ENCODE measurements at regions not wholly inside any gene's neighbourhood (a gene's known extent, or its start where the extent isn't known, plus 50 kb on each side); places are given as distances from the start of the nearest gene placed in this dataset.
"Not testable (repeated sequence)": the region's sequence is repeated elsewhere in the genome, so short reads cannot be mapped to it uniquely, and the experiment has no call there.

- DNase-seq: no peak
Observed at GRCh38 chr13:44778761-44779484, 202.8 kb upstream of the TSC22D1 start.

GRCh38 chr13:44775290-44775689 lies 199.2 kb upstream of the TSC22D1 start:
- DNase-seq: not testable (repeated sequence)

GRCh38 chr13:44770951-44771350 lies 194.8 kb upstream of the TSC22D1 start:
- DNase-seq: no peak

GRCh38 chr13:44769686-44770085 lies 193.6 kb upstream of the TSC22D1 start:
- DNase-seq: no peak

- peak; percentile 43 for DNase-seq
Observed at GRCh38 chr13:44768775-44769581, 192.8 kb upstream of the TSC22D1 start.

- DNase-seq: peak; percentile 67
Observed at GRCh38 chr13:44768239-44768638, 192.1 kb upstream of the TSC22D1 start.

- DNase-seq: no peak
Observed at GRCh38 chr13:44765001-44765471, 188.9 kb upstream of the TSC22D1 start.

GRCh38 chr13:44764302-44764692 lies 188.2 kb upstream of the TSC22D1 start:
- DNase-seq: no peak

- no peak for DNase-seq
Observed at GRCh38 chr13:44763615-44764301, 187.6 kb upstream of the TSC22D1 start.

- no peak for DNase-seq
Observed at GRCh38 chr13:44762911-44763310, 186.8 kb upstream of the TSC22D1 start.

- DNase-seq: no peak
Observed at GRCh38 chr13:44760434-44760833, 184.3 kb upstream of the TSC22D1 start.

GRCh38 chr13:44759384-44760360 lies 183.5 kb upstream of the TSC22D1 start:
- no peak for DNase-seq

GRCh38 chr13:44758630-44759383 lies 182.7 kb upstream of the TSC22D1 start:
- peak; percentile 21 for DNase-seq

GRCh38 chr13:44757671-44758070 lies 181.5 kb upstream of the TSC22D1 start:
- DNase-seq: no peak

- DNase-seq: no peak
Observed at GRCh38 chr13:44756276-44756810, 180.2 kb upstream of the TSC22D1 start.

GRCh38 chr13:44755872-44756271 lies 179.7 kb upstream of the TSC22D1 start:
- no peak for DNase-seq

- DNase-seq: no peak
Observed at GRCh38 chr13:44752164-44752563, 176.0 kb upstream of the TSC22D1 start.

GRCh38 chr13:44750630-44751029 lies 174.5 kb upstream of the TSC22D1 start:
- DNase-seq: no peak

- no peak for DNase-seq
Observed at GRCh38 chr13:44749906-44750305, 173.8 kb upstream of the TSC22D1 start.

GRCh38 chr13:44748439-44748838 lies 172.3 kb upstream of the TSC22D1 start:
- DNase-seq: no peak

GRCh38 chr13:44747179-44747578 lies 171.0 kb upstream of the TSC22D1 start:
- no peak for DNase-seq

Data from activated CD4-positive, alpha-beta T cell treated with anti-CD3 and anti-CD28 coated beads, Interleukin-2, amount 50 U/mL, for 16 hours (primary cell).